ENCODE measurements at regions not wholly inside any gene's neighbourhood (a gene's known extent, or its start where the extent isn't known, plus 50 kb on each side); places are given as distances from the start of the nearest gene placed in this dataset.

DNA sequence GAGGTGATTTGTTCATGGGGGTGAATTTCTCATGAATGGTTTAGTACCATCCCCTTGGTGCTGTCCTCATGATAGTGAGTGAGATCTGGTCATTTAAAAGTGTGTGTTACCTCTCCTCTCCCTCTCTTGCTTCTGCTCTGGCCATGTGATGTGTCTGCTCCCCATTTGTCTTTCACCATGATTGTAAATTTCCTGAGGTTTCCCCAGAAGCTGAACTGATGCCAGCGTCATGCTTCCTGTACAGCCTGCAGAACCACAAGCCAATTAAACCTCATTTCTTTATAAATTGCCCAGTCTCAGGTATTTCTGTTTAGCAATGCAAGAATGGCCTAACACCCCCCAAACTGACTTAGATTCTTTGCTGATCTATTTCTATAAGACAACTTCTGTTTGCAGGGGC, 249.4 kb upstream of the B3GALT2 start:
- TF ChIP-seq GABPA (IDR thresholded peaks at IDR 0.05; ENCODE audit: low read depth) (no peak), POLR2AphosphoS5 (IDR thresholded peaks at IDR 0.05; ENCODE audit: low read depth) (no peak), SPI1 (IDR thresholded peaks at IDR 0.05; ENCODE audit: borderline replicate concordance, low read depth) (no peak)
- TF ChIP-seq, protein P1, sequence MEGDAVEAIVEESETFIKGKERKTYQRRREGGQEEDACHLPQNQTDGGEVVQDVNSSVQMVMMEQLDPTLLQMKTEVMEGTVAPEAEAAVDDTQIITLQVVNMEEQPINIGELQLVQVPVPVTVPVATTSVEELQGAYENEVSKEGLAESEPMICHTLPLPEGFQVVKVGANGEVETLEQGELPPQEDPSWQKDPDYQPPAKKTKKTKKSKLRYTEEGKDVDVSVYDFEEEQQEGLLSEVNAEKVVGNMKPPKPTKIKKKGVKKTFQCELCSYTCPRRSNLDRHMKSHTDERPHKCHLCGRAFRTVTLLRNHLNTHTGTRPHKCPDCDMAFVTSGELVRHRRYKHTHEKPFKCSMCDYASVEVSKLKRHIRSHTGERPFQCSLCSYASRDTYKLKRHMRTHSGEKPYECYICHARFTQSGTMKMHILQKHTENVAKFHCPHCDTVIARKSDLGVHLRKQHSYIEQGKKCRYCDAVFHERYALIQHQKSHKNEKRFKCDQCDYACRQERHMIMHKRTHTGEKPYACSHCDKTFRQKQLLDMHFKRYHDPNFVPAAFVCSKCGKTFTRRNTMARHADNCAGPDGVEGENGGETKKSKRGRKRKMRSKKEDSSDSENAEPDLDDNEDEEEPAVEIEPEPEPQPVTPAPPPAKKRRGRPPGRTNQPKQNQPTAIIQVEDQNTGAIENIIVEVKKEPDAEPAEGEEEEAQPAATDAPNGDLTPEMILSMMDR (IDR thresholded peaks at IDR 0.05; ENCODE audit: insufficient read depth, low read length) = no peak
- TF ChIP-seq, protein P2, sequence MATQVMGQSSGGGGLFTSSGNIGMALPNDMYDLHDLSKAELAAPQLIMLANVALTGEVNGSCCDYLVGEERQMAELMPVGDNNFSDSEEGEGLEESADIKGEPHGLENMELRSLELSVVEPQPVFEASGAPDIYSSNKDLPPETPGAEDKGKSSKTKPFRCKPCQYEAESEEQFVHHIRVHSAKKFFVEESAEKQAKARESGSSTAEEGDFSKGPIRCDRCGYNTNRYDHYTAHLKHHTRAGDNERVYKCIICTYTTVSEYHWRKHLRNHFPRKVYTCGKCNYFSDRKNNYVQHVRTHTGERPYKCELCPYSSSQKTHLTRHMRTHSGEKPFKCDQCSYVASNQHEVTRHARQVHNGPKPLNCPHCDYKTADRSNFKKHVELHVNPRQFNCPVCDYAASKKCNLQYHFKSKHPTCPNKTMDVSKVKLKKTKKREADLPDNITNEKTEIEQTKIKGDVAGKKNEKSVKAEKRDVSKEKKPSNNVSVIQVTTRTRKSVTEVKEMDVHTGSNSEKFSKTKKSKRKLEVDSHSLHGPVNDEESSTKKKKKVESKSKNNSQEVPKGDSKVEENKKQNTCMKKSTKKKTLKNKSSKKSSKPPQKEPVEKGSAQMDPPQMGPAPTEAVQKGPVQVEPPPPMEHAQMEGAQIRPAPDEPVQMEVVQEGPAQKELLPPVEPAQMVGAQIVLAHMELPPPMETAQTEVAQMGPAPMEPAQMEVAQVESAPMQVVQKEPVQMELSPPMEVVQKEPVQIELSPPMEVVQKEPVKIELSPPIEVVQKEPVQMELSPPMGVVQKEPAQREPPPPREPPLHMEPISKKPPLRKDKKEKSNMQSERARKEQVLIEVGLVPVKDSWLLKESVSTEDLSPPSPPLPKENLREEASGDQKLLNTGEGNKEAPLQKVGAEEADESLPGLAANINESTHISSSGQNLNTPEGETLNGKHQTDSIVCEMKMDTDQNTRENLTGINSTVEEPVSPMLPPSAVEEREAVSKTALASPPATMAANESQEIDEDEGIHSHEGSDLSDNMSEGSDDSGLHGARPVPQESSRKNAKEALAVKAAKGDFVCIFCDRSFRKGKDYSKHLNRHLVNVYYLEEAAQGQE (IDR thresholded peaks at IDR 0.05; ENCODE audit: insufficient replicate concordance, low read depth) = no peak
- DNase-seq (ENCODE audit: low read depth in 1 of 2, low spot score in 1 of 2) = no peak
- Histone ChIP-seq H3K4me3 (replicated peaks; ENCODE audit: insufficient read depth, low read length) (no peak overlapping the region), H3K27ac (replicated peaks) (no peak overlapping the region), H3K27me3 (ENCODE audit: insufficient read depth, poor library complexity, severe bottlenecking) (no peaks in the 10 kb centered on the region)

DNA sequence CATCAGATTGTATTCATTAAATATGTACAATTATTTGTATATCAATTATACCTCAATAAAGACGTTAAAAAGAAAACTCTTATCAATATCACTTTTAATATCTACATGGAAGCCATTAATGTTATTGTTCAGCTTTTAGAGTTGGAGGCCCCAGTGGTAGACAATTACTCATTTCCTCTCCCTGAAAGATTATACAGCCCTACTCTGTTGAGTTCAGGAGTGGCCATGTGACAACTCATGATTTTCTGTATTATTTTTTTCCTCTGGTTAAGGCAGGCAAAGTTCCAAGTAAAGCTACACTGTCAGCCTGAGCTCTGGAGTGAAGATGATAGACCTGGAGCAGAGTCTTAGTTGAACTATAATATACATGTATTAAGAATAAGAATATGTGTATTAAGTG, 247.9 kb upstream of the B3GALT2 start:
- TF ChIP-seq, protein P1 (IDR thresholded peaks at IDR 0.05; ENCODE audit: insufficient read depth, low read length) = no peak
- TF ChIP-seq, protein P2 (IDR thresholded peaks at IDR 0.05; ENCODE audit: insufficient replicate concordance, low read depth) = no peak
- H3K27ac ChIP-seq (replicated peaks) = no peak overlapping the region
- H3K4me3 ChIP-seq (replicated peaks; ENCODE audit: insufficient read depth, low read length) = no peak overlapping the region
- DNase-seq (ENCODE audit: low read depth in 1 of 2, low spot score in 1 of 2) = no peak
- H3K27me3 ChIP-seq (ENCODE audit: insufficient read depth, poor library complexity, severe bottlenecking) = no peaks in the 10 kb centered on the region

DNA sequence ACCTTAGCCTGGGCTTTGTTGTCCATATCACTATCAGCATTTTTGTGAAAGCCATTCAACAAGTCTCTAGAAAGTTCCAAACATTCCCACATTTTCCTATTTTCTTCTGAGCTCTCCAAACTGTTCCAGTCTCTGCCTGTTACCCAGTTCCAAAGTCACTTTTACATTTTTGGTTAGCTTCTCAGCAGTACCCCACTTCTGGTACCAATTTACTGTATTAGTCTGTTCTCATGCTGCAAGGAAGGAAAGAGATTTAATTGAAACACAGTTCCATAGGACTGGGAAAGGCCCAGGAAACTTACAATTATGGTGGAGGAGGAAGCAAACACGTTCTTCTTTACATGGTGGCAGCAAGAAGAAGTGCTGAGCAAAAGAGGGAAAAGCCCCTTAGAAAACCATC, 247.2 kb upstream of the B3GALT2 start:
- Histone ChIP-seq H3K4me3 (replicated peaks; ENCODE audit: insufficient read depth, low read length) (no peak overlapping the region), H3K27ac (replicated peaks) (no peak overlapping the region), H3K27me3 (ENCODE audit: insufficient read depth, poor library complexity, severe bottlenecking) (no peaks in the 10 kb centered on the region)
- DNase-seq (ENCODE audit: low read depth in 1 of 2, low spot score in 1 of 2) = no peak
- TF ChIP-seq POLR2AphosphoS5 (IDR thresholded peaks at IDR 0.05; ENCODE audit: low read depth) = no peak
- TF ChIP-seq, protein P2 (IDR thresholded peaks at IDR 0.05; ENCODE audit: insufficient replicate concordance, low read depth) = no peak
- TF ChIP-seq, protein P1 (IDR thresholded peaks at IDR 0.05; ENCODE audit: insufficient read depth, low read length) = no peak
- no peak for TF ChIP-seq SPI1 (IDR thresholded peaks at IDR 0.05; ENCODE audit: borderline replicate concordance, low read depth)
- no peak for TF ChIP-seq GABPA (IDR thresholded peaks at IDR 0.05; ENCODE audit: low read depth)

Data from HL-60 (cell line).